SK-MEL-5 (cell line): ENCODE measurements at regions not wholly inside any gene's neighbourhood (a gene's known extent, or its start where the extent isn't known, plus 50 kb on each side); places are given as distances from the start of the nearest gene placed in this dataset.

Experiments used
- DNase-seq: peaks from one replicate; pipeline ENCODE4 v3.0.0-alpha.2; 2016; ENCODE audit warnings: low read depth, low spot score
- in situ Hi-C: cut with HindIII; loops from 2 replicates; pipeline ENCODE4 v1.10.0; 2016; ENCODE audit warnings: low sequenced_read_pairs, high pct_unique_total_duplicates, low pct_unique_long_range_greater_than_20kb

DNA sequence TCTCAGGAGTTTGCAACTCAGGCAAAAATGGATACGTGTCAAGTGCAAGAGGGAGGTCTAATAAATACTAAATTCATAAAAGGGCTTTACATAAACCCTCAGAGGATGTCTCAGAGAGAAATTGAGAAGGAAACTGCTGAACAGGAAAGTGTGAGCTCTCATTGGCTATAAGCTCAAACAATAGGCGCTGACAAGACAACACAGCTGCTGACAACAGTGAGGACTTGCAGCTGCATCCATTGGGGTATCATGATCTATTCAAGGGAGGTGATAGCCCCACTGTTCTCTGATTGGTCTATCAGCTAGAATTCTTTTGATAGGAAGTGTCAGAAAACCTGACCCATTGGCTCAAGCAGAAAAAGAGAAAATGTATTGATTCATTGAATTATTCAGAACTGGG lies 187.2 kb downstream of the CBLN1 start:
- no peak for DNase-seq
- in situ Hi-C loops, result no loop called here

GRCh38 chr16:49093939-49094338 lies 187.7 kb downstream of the CBLN1 start:
- in situ Hi-C loops, result no loop called here
- DNase-seq, result no peak

DNA sequence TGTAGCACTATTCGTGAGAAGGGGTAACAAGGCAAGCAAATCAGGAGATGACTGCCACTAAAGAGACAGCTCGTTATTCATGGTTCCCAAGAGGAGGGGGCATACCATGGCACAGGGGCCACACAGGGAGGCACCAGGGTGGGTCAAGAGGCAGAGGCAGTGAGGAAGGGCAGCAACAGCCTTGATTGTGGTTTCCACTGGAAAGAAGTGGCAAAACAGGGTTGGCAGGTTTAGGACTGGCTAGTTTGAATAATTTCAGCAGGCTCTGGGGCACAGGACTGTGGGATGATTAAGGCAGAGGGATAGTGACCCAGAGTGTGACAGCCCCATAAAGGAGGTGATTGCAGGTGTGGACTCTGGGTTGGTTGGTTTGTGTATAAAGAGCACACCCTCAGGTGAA lies 188.9 kb downstream of the CBLN1 start:
- in situ Hi-C loops, result no loop called here
- no peak for DNase-seq

DNA sequence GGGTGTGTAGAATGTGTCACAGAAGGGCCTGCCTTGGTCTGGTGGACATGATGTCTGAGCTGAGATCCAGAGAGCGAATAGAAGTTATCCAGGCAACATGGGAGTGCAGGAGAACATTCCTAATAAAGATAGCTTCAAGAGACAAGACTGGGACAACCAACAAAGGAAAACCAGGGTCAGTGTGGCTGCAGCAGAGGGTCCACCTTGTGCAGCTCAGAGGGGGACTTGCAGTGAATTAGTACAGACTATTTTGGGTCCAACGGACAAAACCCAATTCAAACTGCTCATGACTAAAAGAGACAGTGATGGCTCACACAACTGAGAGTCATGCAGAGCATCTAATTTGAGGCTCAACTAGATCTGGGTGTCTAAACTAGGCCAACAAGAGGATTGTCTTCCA lies 192.1 kb downstream of the CBLN1 start:
- DNase-seq, result no peak
- in situ Hi-C loops, result no loop called here

- in situ Hi-C loops, result no loop called here
Measured at GRCh38 chr16:49089039-49089438, 192.6 kb downstream of the CBLN1 start.

DNA sequence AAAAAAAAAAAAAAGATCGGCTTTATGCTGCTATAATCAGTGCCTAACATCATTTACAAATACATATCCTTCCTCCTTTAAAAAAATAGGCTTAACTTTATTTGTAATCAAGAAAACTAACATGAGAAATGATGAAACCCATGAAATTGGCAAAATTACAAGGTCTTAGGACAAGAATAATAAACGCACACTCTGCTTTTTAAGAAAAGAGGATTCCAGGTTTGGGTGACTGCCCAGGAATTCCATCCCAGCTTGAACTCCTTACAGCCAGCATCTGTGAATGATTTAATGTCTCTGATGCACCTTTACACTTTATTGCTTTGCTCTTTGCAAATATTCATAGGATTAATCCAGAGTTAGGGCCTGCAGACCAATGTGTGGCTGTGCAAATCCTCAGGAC lies 196.0 kb downstream of the CBLN1 start:
- in situ Hi-C loops, result no loop called here
- no peak for DNase-seq

More at GRCh38 chr16:49089039-49089438, 192.6 kb downstream of the CBLN1 start:
- DNase-seq, result no peak

- in situ Hi-C loops, result no loop called here
- no peak for DNase-seq
Measured at GRCh38 chr16:49084628-49085390, 196.8 kb downstream of the CBLN1 start.

DNA sequence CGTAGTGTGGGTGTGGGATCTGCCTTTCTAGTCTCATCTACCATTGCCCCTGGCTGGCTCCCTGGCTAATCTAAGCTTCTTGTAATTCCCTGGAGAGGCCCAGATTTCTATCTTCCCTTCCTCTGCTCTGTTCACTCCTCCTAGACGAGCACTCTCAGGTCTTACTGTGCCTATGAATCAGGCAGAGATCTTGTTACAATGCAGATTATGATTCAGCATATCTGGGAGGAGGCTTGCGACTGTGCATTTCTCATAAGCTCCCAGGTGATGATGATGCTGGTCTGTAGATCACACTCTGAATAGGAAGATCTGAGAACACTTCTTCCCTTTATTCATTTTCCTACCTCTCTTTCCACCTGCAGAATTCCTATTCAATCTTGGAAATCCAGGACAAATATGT lies 200.1 kb downstream of the CBLN1 start:
- no peak for DNase-seq

GRCh38 chr16:49081086-49081485 lies 200.6 kb downstream of the CBLN1 start:
- in situ Hi-C loops, result no loop called here

More for the DNA sequence above, 200.1 kb downstream of the CBLN1 start:
- in situ Hi-C loops, result no loop called here

DNA sequence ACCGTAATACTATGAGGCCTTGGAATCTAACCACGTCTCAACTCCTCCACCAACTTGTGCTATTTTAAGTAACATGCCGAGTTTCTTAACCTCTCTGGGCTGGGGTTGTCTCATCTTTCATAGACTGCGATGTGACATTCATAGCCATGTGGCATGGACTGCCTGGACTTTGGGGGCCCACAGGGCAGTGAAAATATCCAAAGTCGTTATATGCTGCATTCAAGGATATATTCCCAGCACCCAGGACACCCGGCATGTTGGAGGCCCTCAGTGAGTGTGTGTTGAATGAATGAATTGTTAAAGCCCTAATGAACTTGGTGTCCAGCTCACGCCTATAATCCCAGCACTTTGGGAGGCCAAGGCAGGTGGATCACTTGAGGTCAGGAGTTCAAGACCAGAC lies 203.1 kb downstream of the CBLN1 start:
- no peak for DNase-seq
- in situ Hi-C loops, result no loop called here

More at GRCh38 chr16:49081086-49081485, 200.6 kb downstream of the CBLN1 start:
- DNase-seq, result no peak

DNA sequence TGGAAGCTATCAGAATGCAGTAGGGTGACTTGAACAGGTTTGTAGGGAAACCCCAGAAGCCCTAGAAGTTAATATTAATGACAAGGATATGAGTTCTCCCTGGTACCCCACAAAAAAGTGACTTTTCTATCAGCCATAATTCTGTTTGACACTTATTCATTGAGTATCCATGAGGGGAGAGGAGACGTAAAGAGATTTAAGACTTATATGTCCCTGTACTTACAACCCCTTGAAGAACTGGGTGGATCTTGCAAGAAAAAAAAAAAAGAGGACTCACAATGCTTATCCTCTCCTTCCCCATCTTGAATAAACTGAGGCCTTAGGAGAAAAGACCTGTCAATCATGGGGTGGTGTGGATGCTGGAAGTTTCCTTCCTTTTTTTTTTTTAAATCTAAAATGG lies 203.5 kb downstream of the CBLN1 start:
- no peak for DNase-seq
- in situ Hi-C loops, result no loop called here

- no peak for DNase-seq
- in situ Hi-C loops, result no loop called here
Measured at GRCh38 chr16:49075709-49076108, 205.9 kb downstream of the CBLN1 start.

DNA sequence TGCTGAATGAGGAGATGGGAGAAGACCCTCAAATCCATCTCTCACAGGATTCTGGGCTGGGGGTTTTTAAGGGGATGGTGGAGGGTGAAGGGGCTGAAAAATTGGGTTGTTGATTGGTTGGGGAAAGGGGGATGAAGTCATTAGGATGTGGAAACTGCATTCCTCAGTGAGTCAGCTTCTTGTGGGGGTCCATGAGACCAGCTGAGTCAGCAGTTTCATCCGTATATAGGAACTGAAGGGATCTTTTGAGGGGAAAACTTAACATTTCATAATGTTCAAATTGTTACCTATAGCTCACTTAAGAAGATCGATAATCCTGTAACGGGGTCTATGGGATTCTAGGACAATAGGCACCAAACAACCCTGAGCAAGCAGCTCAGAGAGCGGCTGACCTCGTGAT lies 213.4 kb downstream of the CBLN1 start:
- in situ Hi-C loops, result no loop called here
- DNase-seq, result no peak

- in situ Hi-C loops, result no loop called here
- no peak for DNase-seq
Measured at GRCh38 chr16:49067776-49068175, 213.9 kb downstream of the CBLN1 start.

DNA sequence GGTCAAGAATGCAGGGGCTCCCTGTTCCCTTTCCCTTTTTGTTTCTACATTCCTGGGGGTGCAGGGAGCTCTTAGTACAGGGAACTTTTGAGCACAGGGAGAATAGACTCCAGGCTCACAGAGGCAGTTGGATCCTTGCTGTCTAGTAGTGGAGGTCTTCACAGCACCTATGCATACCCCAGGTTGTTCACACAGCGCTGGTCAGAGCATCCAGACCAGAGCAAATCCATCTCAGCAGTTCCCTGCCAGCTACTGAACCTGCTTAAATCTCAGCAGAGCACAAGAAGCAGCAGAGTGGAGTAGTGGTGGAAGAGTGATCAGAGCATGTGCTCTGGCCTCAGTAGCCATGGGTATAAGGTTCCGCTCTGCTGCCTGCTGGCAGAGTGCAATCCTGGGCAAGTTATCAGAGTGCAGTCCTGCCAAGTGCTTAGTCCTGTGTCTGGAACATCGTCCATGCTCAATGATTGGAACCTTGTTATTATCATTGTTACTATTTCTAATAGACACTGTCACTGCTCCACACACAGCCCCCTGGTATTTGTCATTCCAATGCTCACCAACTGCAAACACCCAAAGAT lies 220.4 kb downstream of the CBLN1 start:
- in situ Hi-C loops, result no loop called here
- no peak for DNase-seq

GRCh38 chr16:49060728-49061127 lies 220.9 kb downstream of the CBLN1 start:
- no peak for DNase-seq
- in situ Hi-C loops, result no loop called here

DNA sequence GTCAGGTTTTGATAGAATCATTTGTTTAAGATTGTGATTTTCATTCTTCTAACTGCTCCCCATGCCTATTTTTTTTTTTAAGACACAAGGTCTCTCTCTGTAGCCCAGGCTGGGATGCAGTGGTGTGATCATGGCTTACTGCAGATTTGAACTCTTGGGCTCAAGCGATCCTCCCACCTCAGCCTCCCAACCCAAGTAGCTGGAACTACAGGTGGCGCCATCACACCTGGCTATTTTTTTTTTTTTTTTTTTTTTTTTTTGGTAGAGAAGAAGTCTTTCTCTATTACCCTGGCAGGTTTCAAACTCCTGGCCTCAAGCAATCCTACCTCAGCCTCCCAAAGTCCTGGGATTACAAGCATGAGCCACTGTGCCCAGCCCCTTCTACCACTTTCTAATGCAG lies 223.3 kb downstream of the CBLN1 start:
- DNase-seq, result no peak
- in situ Hi-C loops, result no loop called here

DNA sequence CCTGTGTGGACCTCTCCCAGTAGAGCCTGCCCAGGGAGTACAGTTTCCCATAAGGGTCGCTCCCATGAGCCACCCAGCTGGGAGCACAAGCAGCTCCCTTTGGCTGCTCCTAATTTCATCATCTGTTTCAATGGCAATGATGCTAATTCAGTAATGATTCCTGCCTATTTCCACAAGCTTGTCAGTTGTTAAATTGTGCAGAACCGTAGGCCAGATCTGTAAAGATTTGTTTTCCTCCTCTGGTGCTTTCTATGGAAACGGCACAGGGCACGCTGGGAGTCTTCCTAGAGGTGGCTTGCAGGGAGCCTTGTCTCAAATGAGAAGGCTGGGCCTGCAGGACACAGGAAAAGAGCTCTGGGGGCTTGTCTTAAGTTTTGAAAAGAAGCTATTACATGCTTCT lies 223.7 kb downstream of the CBLN1 start:
- in situ Hi-C loops, result no loop called here
- DNase-seq, result no peak

DNA sequence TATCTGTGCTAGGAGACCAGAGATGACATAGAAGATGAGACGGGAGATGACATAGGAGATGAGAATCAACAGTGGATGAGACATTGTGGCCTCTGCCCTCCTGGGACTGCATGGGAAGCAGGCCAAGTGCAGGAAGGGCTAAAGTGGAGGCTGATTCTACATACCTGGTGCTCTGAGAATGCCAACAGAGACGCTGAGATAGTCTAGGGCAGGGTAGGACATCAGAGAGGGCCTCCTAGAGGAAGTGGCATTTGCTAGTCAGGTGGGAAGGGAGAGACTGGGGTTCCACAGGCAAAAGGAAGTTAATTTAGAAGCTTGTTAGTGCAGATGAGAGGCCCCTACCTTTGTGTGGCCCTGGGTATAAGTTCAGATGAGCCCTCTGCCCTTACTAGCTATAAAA lies 224.2 kb downstream of the CBLN1 start:
- no peak for DNase-seq
- in situ Hi-C loops, result no loop called here
